ENCODE measurements at regions not wholly inside any gene's neighbourhood (a gene's known extent, or its start where the extent isn't known, plus 50 kb on each side); places are given as distances from the start of the nearest gene placed in this dataset.
"Not testable (repeated sequence)": the region's sequence is repeated elsewhere in the genome, so short reads cannot be mapped to it uniquely, and the experiment has no call there.

- Histone ChIP-seq H3K4me1 (ENCODE audit: control insufficient read depth, insufficient read depth, low read length, poor library complexity, severe bottlenecking) (no peaks in the 10 kb centered on the region), H3K4me3 (ENCODE audit: extremely low read depth, insufficient read depth, low read length, poor library complexity, severe bottlenecking) (no peak overlapping the region), H3K36me3 (ENCODE audit: control insufficient read depth, insufficient read depth, low read length) (no peaks in the 10 kb centered on the region), H3K27ac (ENCODE audit: low read depth, low read length, severe bottlenecking) (no peak overlapping the region), H3K9me3 (ENCODE audit: control insufficient read depth, low read length) (no peaks in the 10 kb centered on the region)
- WGBS, 2 experiments (ENCODE audit: insufficient coverage in 2 of 2) = 57 to 68% methylated on average over 5 to 6 of the region's 6 CpGs
Measured at GRCh38 chr3:137694836-137695235, 69.3 kb upstream of the SOX14 start.

- no peaks in the 10 kb centered on the region for H3K4me1 ChIP-seq (ENCODE audit: control insufficient read depth, insufficient read depth, low read length, poor library complexity, severe bottlenecking)
- H3K9me3 ChIP-seq (ENCODE audit: control insufficient read depth, low read length) = no peaks in the 10 kb centered on the region
- no peak overlapping the region for H3K27ac ChIP-seq (ENCODE audit: low read depth, low read length, severe bottlenecking)
- no peak overlapping the region for H3K4me3 ChIP-seq (ENCODE audit: extremely low read depth, insufficient read depth, low read length, poor library complexity, severe bottlenecking)
- H3K36me3 ChIP-seq (ENCODE audit: control insufficient read depth, insufficient read depth, low read length) = no peaks in the 10 kb centered on the region
- WGBS, 2 experiments (ENCODE audit: insufficient coverage in 2 of 2) = 55% methylated on average over 5 to 6 of the region's 6 CpGs
Measured at GRCh38 chr3:137695351-137695750, 68.8 kb upstream of the SOX14 start.

DNA sequence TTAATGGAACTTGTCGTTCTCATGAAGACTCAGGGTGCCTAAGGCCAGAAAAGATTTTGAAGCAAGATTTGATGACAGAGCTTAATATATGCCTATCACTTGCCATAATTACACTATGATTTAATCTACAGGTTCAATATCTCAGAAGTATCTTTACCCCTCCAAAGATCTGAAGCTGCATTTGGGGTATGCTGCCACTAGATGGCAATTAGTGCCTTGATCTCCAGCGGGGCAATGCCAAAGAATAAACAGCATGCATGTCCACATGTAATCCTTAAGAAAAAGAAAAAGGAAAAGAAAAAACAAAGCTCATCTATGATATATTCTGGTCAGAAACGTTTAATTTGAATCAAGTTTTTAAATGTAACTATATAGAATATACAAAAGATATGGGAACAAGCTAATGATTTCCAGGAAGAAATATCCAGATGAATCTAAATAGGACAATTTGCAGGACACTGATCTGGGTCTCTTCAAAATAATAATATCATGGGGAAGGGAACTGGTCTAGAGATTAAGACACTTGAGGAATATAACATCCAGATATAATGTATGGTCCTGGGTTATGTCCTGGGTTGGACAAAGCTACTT, 55.0 kb upstream of the SOX14 start:
- H3K27ac ChIP-seq (ENCODE audit: low read depth, low read length, severe bottlenecking) = no peak overlapping the region
- no peaks in the 10 kb centered on the region for H3K9me3 ChIP-seq (ENCODE audit: control insufficient read depth, low read length)
- no CpG with 5 or more reads among the region's 3 CpGs for WGBS, 2 experiments (ENCODE audit: insufficient coverage in 2 of 2)
- no peaks in the 10 kb centered on the region for H3K36me3 ChIP-seq (ENCODE audit: control insufficient read depth, insufficient read depth, low read length)
- no peak overlapping the region for H3K4me3 ChIP-seq (ENCODE audit: extremely low read depth, insufficient read depth, low read length, poor library complexity, severe bottlenecking)
- no peaks in the 10 kb centered on the region for H3K4me1 ChIP-seq (ENCODE audit: control insufficient read depth, insufficient read depth, low read length, poor library complexity, severe bottlenecking)

DNA sequence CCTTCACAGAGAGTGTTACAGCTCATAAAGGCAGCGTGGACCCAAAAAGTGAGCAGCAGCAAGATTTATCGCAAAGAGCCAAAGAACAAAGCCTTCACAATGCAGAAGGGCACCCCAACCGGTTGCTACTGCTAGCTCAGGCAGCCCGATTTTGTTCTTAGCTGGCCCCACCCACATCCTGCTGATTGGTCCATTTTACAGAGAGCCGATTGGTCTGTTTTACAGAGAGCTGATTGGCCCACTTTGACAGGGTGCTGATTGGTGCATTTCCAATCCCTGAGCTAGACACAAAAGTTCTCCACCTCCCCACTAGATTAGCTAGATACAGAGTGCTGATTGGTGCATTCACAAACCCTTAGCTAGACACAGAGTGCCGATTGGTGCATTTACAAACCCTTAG, 50.1 kb upstream of the SOX14 start:
- H3K36me3 ChIP-seq (ENCODE audit: control insufficient read depth, insufficient read depth, low read length); H3K27ac ChIP-seq (ENCODE audit: low read depth, low read length, severe bottlenecking); H3K4me1 ChIP-seq (ENCODE audit: control insufficient read depth, insufficient read depth, low read length, poor library complexity, severe bottlenecking); H3K4me3 ChIP-seq (ENCODE audit: extremely low read depth, insufficient read depth, low read length, poor library complexity, severe bottlenecking); H3K9me3 ChIP-seq (ENCODE audit: control insufficient read depth, low read length): not testable (repeated sequence)
- 89 to 90% methylated on average over 6 of the region's 6 CpGs for WGBS, 2 experiments (ENCODE audit: insufficient coverage in 2 of 2)
